ENCODE measurements at regions not wholly inside any gene's neighbourhood (a gene's known extent, or its start where the extent isn't known, plus 50 kb on each side); places are given as distances from the start of the nearest gene placed in this dataset.

- H3K9me3 ChIP-seq: peaks cover 0 to 20% (median 9%) of the 10 kb centered on the region in 11 donors
- no peak overlapping the region for H3K27ac ChIP-seq
- H3K36me3 ChIP-seq: no peaks in the 10 kb centered on the region
- intact Hi-C loops (cut with DNase I): no loop called here
- H3K27me3 ChIP-seq: no peaks in the 10 kb centered on the region
- no peaks in the 10 kb centered on the region for H3K4me1 ChIP-seq
- WGBS, 2 donors: 85 to 89% methylated on average over 5 of the region's 5 CpGs
- DNase-seq: no peak
- no peak overlapping the region for H3K4me3 ChIP-seq
- ATAC-seq: no peak
- TF ChIP-seq CTCF (IDR thresholded peaks at IDR 0.05): no peak
Measured at GRCh38 chr10:130230036-130230435, 93.8 kb downstream of the GLRX3 start.

- H3K4me3 ChIP-seq: no peak overlapping the region
- 77 to 85% methylated on average over 6 of the region's 6 CpGs for WGBS, 2 donors
- TF ChIP-seq CTCF (IDR thresholded peaks at IDR 0.05): no peak
- H3K9me3 ChIP-seq: peaks cover 0 to 20% (median 9%) of the 10 kb centered on the region in 11 donors
- H3K27me3 ChIP-seq: no peaks in the 10 kb centered on the region
- ATAC-seq (no peak), DNase-seq (no peak)
- no peak overlapping the region for H3K27ac ChIP-seq
- no peaks in the 10 kb centered on the region for H3K4me1 ChIP-seq
- intact Hi-C loops (cut with DNase I): no loop called here
- no peaks in the 10 kb centered on the region for H3K36me3 ChIP-seq
Measured at GRCh38 chr10:130230611-130231010, 94.4 kb downstream of the GLRX3 start.

- no peak for TF ChIP-seq CTCF (IDR thresholded peaks at IDR 0.05)
- H3K36me3 ChIP-seq: no peaks in the 10 kb centered on the region
- no peak overlapping the region for H3K4me3 ChIP-seq
- H3K27ac ChIP-seq: no peak overlapping the region
- peaks cover 0 to 20% (median 9%) of the 10 kb centered on the region in 11 donors for H3K9me3 ChIP-seq
- H3K4me1 ChIP-seq: no peaks in the 10 kb centered on the region
- 86 to 93% methylated on average over 15 of the region's 15 CpGs for WGBS, 2 donors
- H3K27me3 ChIP-seq: no peaks in the 10 kb centered on the region
- ATAC-seq: no peak
- intact Hi-C loops (cut with DNase I): no loop called here
- DNase-seq: no peak
Measured at GRCh38 chr10:130231251-130231741, 95.1 kb downstream of the GLRX3 start.

- no peak for DNase-seq
- no peak overlapping the region for H3K4me3 ChIP-seq
- intact Hi-C loops (cut with DNase I): no loop called here
- 84 to 87% methylated on average over 28 of the region's 28 CpGs for WGBS, 2 donors
- H3K9me3 ChIP-seq: peaks cover 0 to 21% (median 6%) of the 10 kb centered on the region in 11 donors
- no peak overlapping the region for H3K27ac ChIP-seq
- no peaks in the 10 kb centered on the region for H3K4me1 ChIP-seq
- no peaks in the 10 kb centered on the region for H3K36me3 ChIP-seq
- H3K27me3 ChIP-seq: no peaks in the 10 kb centered on the region
- no peak for ATAC-seq
- no peak for TF ChIP-seq CTCF (IDR thresholded peaks at IDR 0.05)
Measured at GRCh38 chr10:130232166-130233034, 96.2 kb downstream of the GLRX3 start.
